Tibial nerve (tissue), 4 donors: ENCODE measurements at regions not wholly inside any gene's neighbourhood (a gene's known extent, or its start where the extent isn't known, plus 50 kb on each side); places are given as distances from the start of the nearest gene placed in this dataset.
"Not testable (repeated sequence)": the region's sequence is repeated elsewhere in the genome, so short reads cannot be mapped to it uniquely, and the experiment has no call there.

ENCODE experiments used
- DNase-seq, 2 donors: peaks; one replicate each; pipeline ENCODE4 v3.0.0-alpha.2; 2019; ENCODE audit warnings: low spot score in 2 of 2
- H3K27ac ChIP-seq, 4 donors: fragments of 200-600 bp; sonication (generic) in 3 of 4; one replicate each; pipeline ENCODE4 v1.5.1; 2017 to 2019; ENCODE audit warnings: mild to moderate bottlenecking in 1 of 4
- H3K27me3 ChIP-seq, 2 donors: fragments of 200-600 bp; sonication (generic) in 1 of 2; one replicate each; pipeline versions ENCODE4 v1.5.1 to v1.6.0; 2017 to 2019
- H3K36me3 ChIP-seq, 3 donors: fragments of 200-600 bp; sonication (generic); one replicate each; pipeline ENCODE4 v1.5.1; 2018 to 2019
- H3K4me1 ChIP-seq, 4 donors: fragments of 200-600 bp; sonication (generic) in 3 of 4; one replicate each; pipeline ENCODE4 v1.5.1; 2017 to 2019
- H3K4me3 ChIP-seq, 4 donors: fragments of 200-600 bp; sonication (generic) in 3 of 4; one replicate each; pipeline ENCODE4 v1.5.1; 2017 to 2019; ENCODE audit warnings: mild to moderate bottlenecking in 1 of 4, moderate library complexity in 1 of 4
- H3K9me3 ChIP-seq, 4 donors: fragments of 200-600 bp; sonication (generic) in 3 of 4; one replicate each; pipeline ENCODE4 v1.5.1; 2017 to 2019
- CTCF ChIP-seq, 5 experiments: fragments of 200-600 bp in 3 of 5; fragments of 450-650 bp in 2 of 5; sonication (generic) in 3 of 5; IDR thresholded peaks; one replicate each; pipeline ENCODE4 v1.5.1; 2016 to 2019; ENCODE audit warnings: antibody characterized with exemption in 5 of 5, mild to moderate bottlenecking in 3 of 5, moderate library complexity in 2 of 5
- EP300 ChIP-seq, 2 donors: sonication (generic); formaldehyde crosslinking; IDR thresholded peaks; one replicate each; pipeline ENCODE4 v1.6.1; 2017; ENCODE audit warnings: antibody characterized with exemption in 2 of 2, mild to moderate bottlenecking in 1 of 2
- POLR2A ChIP-seq, 2 donors: fragments of 450-650 bp; IDR thresholded peaks; one replicate each; pipeline ENCODE4 v1.6.1; 2017; ENCODE audit warnings: antibody characterized with exemption in 2 of 2, mild to moderate bottlenecking in 2 of 2, moderate library complexity in 2 of 2
- WGBS, 2 donors: methylation state at CpG; one replicate each; pipeline ENCODE4 v1.1.5; 2018; 5-methylcytosine and 5-hydroxymethylcytosine counted together

GRCh38 chr10:71103961-71104360, 108.4 kb upstream of the UNC5B start:
- Histone ChIP-seq H3K4me3 (no peak overlapping the region), H3K4me1 (no peaks in the 10 kb centered on the region), H3K9me3 (no peaks in the 10 kb centered on the region), H3K27me3 (no peaks in the 10 kb centered on the region), H3K36me3 (no peaks in the 10 kb centered on the region), H3K27ac (no peak overlapping the region)
- TF ChIP-seq CTCF (IDR thresholded peaks at IDR 0.05) (no peak), EP300 (IDR thresholded peaks at IDR 0.05) (no peak), POLR2A (IDR thresholded peaks at IDR 0.05) (no peak)
- 82 to 85% methylated on average over 3 of the region's 3 CpGs for WGBS, 2 donors
- no peak for DNase-seq

GRCh38 chr10:71106151-71106550, 106.2 kb upstream of the UNC5B start:
- H3K4me3 ChIP-seq, H3K36me3 ChIP-seq, DNase-seq, H3K27ac ChIP-seq, H3K9me3 ChIP-seq, H3K27me3 ChIP-seq, H3K4me1 ChIP-seq: not testable (repeated sequence)
- 81 to 84% methylated on average over 4 of the region's 4 CpGs for WGBS, 2 donors

- not testable (repeated sequence) for H3K4me1 ChIP-seq, DNase-seq, H3K27me3 ChIP-seq, H3K36me3 ChIP-seq, H3K27ac ChIP-seq, H3K4me3 ChIP-seq
- 90 to 92% methylated on average over 7 of the region's 7 CpGs for WGBS, 2 donors
- H3K9me3 ChIP-seq, result peaks cover 0 to 10% (median 4%) of the 10 kb centered on the region in 4 donors
Measured at GRCh38 chr10:71107117-71107516, 105.3 kb upstream of the UNC5B start.

- not testable (repeated sequence) for H3K27me3 ChIP-seq, H3K4me3 ChIP-seq, H3K4me1 ChIP-seq, H3K36me3 ChIP-seq, DNase-seq, H3K27ac ChIP-seq
- H3K9me3 ChIP-seq, result peaks cover 0 to 20% (median 4%) of the 10 kb centered on the region in 4 donors
- WGBS, 2 donors, result 69 to 94% methylated on average over 1 of the region's 1 CpG
Measured at GRCh38 chr10:71108042-71108441, 104.3 kb upstream of the UNC5B start.

- Histone ChIP-seq H3K9me3 (peaks cover 0 to 42% (median 10%) of the 10 kb centered on the region in 4 donors), H3K27ac (no peak overlapping the region), H3K4me3 (no peak overlapping the region), H3K36me3 (no peaks in the 10 kb centered on the region), H3K4me1 (no peaks in the 10 kb centered on the region), H3K27me3 (peaks cover 0 to 2% of the 10 kb centered on the region in 2 donors)
- TF ChIP-seq POLR2A (IDR thresholded peaks at IDR 0.05), result no peak
- no peak for TF ChIP-seq CTCF (IDR thresholded peaks at IDR 0.05)
- no peak for TF ChIP-seq EP300 (IDR thresholded peaks at IDR 0.05)
- 72 to 84% methylated on average over 2 of the region's 2 CpGs for WGBS, 2 donors
- no peak for DNase-seq
Measured at GRCh38 chr10:71112138-71112785, 100.1 kb upstream of the UNC5B start.

- Histone ChIP-seq H3K4me1 (no peaks in the 10 kb centered on the region), H3K27me3 (peaks cover 0 to 2% of the 10 kb centered on the region in 2 donors), H3K27ac (no peak overlapping the region), H3K4me3 (no peak overlapping the region), H3K36me3 (no peaks in the 10 kb centered on the region), H3K9me3 (peaks cover 0 to 79% (median 14%) of the 10 kb centered on the region in 4 donors)
- no peak for DNase-seq
- WGBS, 2 donors, result 67 to 100% methylated on average over 1 of the region's 1 CpG
- TF ChIP-seq CTCF (IDR thresholded peaks at IDR 0.05) (no peak), POLR2A (IDR thresholded peaks at IDR 0.05) (no peak), EP300 (IDR thresholded peaks at IDR 0.05) (no peak)
Measured at GRCh38 chr10:71116426-71116825, 95.9 kb upstream of the UNC5B start.

GRCh38 chr10:71117589-71117988, 94.8 kb upstream of the UNC5B start:
- WGBS, 2 donors, result 58 to 59% methylated on average over 4 of the region's 4 CpGs
- not testable (repeated sequence) for H3K4me3 ChIP-seq, H3K27me3 ChIP-seq, H3K27ac ChIP-seq, DNase-seq, H3K36me3 ChIP-seq, H3K4me1 ChIP-seq
- H3K9me3 ChIP-seq, result peaks cover 0 to 68% (median 14%) of the 10 kb centered on the region in 4 donors
